Esophagus muscularis mucosa (tissue), 4 donors: ENCODE measurements at regions not wholly inside any gene's neighbourhood (a gene's known extent, or its start where the extent isn't known, plus 50 kb on each side); places are given as distances from the start of the nearest gene placed in this dataset.

Source experiments
- DNase-seq: peaks from one replicate; pipeline ENCODE4 v3.0.0-alpha.2; 2017; ENCODE audit errors: extremely low spot score
- H3K27ac ChIP-seq, 4 donors: fragments of 200-600 bp; sonication (generic); replicated peaks in 1 of 4; 1 replicate in 3 of 4; 2 replicates in 1 of 4; pipeline ENCODE4 v1.5.1; 2016 to 2019; ENCODE audit warnings: mild to moderate bottlenecking in 1 of 4
- H3K27me3 ChIP-seq, 4 donors: fragments of 200-600 bp; sonication (generic); one replicate each; pipeline versions ENCODE4 v1.5.1 to v1.6.0; 2016 to 2019
- H3K36me3 ChIP-seq, 4 donors: fragments of 200-600 bp; sonication (generic); one replicate each; pipeline ENCODE4 v1.5.1; 2016 to 2019
- H3K4me1 ChIP-seq, 4 donors: fragments of 200-600 bp; sonication (generic); one replicate each; pipeline ENCODE4 v1.5.1; 2016 to 2019
- H3K4me3 ChIP-seq, 4 donors: fragments of 200-600 bp; sonication (generic); 1 replicate in 2 of 4; 2 replicates in 2 of 4; pipeline ENCODE4 v1.5.1; 2016 to 2019; ENCODE audit warnings: mild to moderate bottlenecking in 4 of 4, moderate library complexity in 1 of 4
- H3K9me3 ChIP-seq, 4 donors: fragments of 200-600 bp; sonication (generic); 1 replicate in 3 of 4; 2 replicates in 1 of 4; pipeline ENCODE4 v1.5.1; 2016 to 2019
- EP300 ChIP-seq: sonication (generic); formaldehyde crosslinking; IDR thresholded peaks from one replicate; pipeline ENCODE4 v1.6.1; 2017; ENCODE audit warnings: antibody characterized with exemption
- POLR2A ChIP-seq: fragments of 450-650 bp; IDR thresholded peaks from one replicate; pipeline ENCODE4 v1.6.1; 2017; ENCODE audit warnings: antibody characterized with exemption, moderate library complexity, mild to moderate bottlenecking, low read depth
- POLR2AphosphoS5 ChIP-seq, 2 donors: sonication (generic); formaldehyde crosslinking; IDR thresholded peaks; one replicate each; pipeline ENCODE4 v1.6.1; 2017; ENCODE audit warnings: antibody characterized with exemption in 2 of 2
- WGBS: methylation state at CpG from one replicate; pipeline ENCODE4 v1.1.5; 2018; 5-methylcytosine and 5-hydroxymethylcytosine counted together
- intact Hi-C: fragments of 100-400 bp; cut with DNase I; formaldehyde crosslinking; loops from one replicate; pipeline ENCODE4 v1.15.1; 2023
- TF ChIP-seq, protein P1 (sequence below), 3 experiments: fragments of 200-600 bp in 2 of 3; fragments of 450-650 bp in 1 of 3; sonication (generic) in 2 of 3; IDR thresholded peaks; one replicate each; pipeline ENCODE4 v1.5.1; 2017 to 2019; ENCODE audit warnings: antibody characterized with exemption in 3 of 3, mild to moderate bottlenecking in 2 of 3, moderate library complexity in 1 of 3

DNA sequence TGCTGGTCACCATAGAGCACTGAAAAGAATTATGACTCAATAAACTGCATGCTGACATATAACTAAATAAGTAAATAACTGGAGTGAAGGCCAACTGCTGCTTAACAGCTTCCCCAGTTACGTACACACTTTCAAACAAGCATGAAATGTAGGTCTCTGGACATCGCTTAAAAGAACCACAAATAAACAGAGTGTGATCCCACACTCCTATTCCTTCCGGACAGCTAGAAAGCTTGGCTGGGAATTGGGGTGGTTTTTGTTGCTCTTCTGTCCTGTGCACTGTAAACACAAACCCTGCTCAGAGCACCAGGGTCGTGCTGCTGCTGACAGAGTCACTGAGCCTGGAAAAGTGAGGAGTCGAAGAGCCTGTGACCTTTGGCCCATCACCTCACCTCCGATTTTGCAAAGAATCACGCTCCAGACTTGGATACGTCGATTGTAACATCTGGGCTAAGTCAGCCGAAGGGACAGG is 162.7 kb upstream of the NT5C1B start:
- Histone ChIP-seq H3K4me3 (no peak overlapping the region), H3K27ac (peak overlapping the region in 2 of 4 donors; percentile 4 to 12), H3K27me3 (no peaks in the 10 kb centered on the region), H3K36me3 (no peaks in the 10 kb centered on the region), H3K9me3 (no peaks in the 10 kb centered on the region), H3K4me1 (peaks cover 0 to 32% (median 24%) of the 10 kb centered on the region in 4 donors)
- TF ChIP-seq, protein P1, sequence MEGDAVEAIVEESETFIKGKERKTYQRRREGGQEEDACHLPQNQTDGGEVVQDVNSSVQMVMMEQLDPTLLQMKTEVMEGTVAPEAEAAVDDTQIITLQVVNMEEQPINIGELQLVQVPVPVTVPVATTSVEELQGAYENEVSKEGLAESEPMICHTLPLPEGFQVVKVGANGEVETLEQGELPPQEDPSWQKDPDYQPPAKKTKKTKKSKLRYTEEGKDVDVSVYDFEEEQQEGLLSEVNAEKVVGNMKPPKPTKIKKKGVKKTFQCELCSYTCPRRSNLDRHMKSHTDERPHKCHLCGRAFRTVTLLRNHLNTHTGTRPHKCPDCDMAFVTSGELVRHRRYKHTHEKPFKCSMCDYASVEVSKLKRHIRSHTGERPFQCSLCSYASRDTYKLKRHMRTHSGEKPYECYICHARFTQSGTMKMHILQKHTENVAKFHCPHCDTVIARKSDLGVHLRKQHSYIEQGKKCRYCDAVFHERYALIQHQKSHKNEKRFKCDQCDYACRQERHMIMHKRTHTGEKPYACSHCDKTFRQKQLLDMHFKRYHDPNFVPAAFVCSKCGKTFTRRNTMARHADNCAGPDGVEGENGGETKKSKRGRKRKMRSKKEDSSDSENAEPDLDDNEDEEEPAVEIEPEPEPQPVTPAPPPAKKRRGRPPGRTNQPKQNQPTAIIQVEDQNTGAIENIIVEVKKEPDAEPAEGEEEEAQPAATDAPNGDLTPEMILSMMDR (IDR thresholded peaks at IDR 0.05) = no peak
- peak in 1 of 2 donors; percentile 17 for TF ChIP-seq POLR2AphosphoS5 (IDR thresholded peaks at IDR 0.05)
- intact Hi-C loops = loop anchor here (5.0 kb wide), 1 partner anchor 1110 kb away; no protein-coding TSS in a partner anchor
- DNase-seq = no peak
- WGBS = 41% methylated on average over 9 of the region's 10 CpGs

DNA sequence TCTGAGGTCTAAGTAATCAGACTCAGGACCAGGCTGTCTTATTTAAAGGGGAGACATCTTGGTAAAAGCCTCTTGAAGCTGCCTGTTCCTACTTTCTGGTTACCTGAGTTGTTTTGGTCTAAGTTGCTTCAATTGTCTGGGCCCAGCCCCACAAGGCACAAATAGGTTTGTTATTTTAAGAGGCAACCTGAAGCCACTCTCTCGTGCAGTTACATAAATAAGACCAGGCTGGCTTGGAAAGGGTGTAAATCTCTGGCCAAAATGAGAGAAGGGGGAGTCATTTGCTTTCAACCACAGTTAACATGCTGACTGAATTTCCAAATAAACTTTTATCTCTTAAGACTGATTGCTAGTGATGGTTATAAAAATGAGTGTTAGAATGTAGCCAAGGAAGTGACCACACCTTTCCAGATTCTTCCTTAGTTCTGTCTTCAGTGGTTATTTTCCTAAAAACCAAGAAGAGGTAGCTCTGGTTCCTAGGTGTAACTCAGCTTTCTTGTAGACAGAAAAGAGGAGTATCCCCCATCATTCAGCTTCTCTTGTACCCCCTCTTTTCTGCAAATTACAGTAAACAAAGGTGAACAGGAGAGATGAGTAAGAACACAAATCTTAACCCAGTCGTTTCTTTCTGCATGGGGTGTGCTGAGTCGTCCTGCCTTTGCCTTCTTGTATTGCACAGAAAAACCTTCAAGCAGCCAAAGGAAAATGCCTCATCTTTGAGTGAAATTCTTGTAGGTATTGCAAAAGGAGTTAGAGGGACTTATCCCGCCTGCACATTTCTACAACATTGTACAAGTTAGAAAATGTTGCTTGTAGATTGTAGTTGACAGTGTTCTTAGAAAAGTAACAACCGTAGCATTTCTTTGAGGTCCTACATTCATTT is 161.5 kb upstream of the NT5C1B start:
- DNase-seq = no peak
- 48% methylated on average over 5 of the region's 5 CpGs for WGBS
- peak overlapping the region; percentile 31 to 64 (median 56) for H3K27ac ChIP-seq
- H3K9me3 ChIP-seq = no peaks in the 10 kb centered on the region
- no peaks in the 10 kb centered on the region for H3K36me3 ChIP-seq
- TF ChIP-seq EP300 (no peak), POLR2A (no peak), POLR2AphosphoS5 (IDR thresholded peaks at IDR 0.05) (no peak)
- TF ChIP-seq, protein P1 (IDR thresholded peaks at IDR 0.05) = no peak
- intact Hi-C loops = loop anchor here (2.0 to 5.0 kb wide), 2 partner anchors 612 to 1111 kb away; no protein-coding TSS in a partner anchor
- H3K4me1 ChIP-seq = peaks cover 0 to 40% (median 27%) of the 10 kb centered on the region in 4 donors
- H3K4me3 ChIP-seq = no peak overlapping the region
- no peaks in the 10 kb centered on the region for H3K27me3 ChIP-seq

DNA sequence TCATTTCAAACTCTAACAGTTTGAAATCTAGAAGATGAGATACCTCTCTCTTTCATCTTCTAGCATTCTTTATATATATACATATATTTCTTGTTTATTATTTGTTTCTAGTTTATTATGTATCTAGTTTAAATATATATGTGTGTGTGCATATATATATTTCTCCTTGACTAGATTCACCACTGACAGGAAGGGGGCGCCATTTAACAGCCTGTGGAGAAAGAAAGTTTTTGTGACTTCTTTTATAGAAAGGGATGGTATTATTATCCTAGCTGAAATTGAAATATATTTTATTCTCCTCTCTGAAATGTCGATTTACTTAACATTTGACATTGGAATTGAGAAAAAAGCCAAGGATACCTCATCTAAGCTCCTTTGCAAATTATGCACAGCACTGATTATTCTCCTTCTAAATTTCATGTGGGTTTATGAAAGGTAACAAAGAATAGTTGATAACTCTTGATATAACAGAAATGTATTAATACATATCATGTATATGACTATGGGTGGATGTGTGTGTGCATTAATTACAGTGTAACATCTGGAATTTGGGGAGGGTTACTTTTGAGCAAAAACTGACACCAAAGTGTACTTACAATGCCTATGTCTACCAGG is 160.7 kb upstream of the NT5C1B start:
- no peaks in the 10 kb centered on the region for H3K27me3 ChIP-seq
- TF ChIP-seq, protein P1 (IDR thresholded peaks at IDR 0.05) = peak; percentile 78 to 86 (median 81)
- no peak for TF ChIP-seq EP300
- peak overlapping the region in 2 of 4 donors; percentile 54 to 64 for H3K27ac ChIP-seq
- intact Hi-C loops = loop anchor here (2.0 to 10.0 kb wide), 4 partner anchors 225 to 1112 kb away; no protein-coding TSS in a partner anchor
- no peak for DNase-seq
- H3K36me3 ChIP-seq = no peaks in the 10 kb centered on the region
- peaks cover 0 to 48% (median 30%) of the 10 kb centered on the region in 4 donors for H3K4me1 ChIP-seq
- no peak overlapping the region for H3K4me3 ChIP-seq
- H3K9me3 ChIP-seq = no peaks in the 10 kb centered on the region
- 2% methylated on average over 2 of the region's 2 CpGs for WGBS

DNA sequence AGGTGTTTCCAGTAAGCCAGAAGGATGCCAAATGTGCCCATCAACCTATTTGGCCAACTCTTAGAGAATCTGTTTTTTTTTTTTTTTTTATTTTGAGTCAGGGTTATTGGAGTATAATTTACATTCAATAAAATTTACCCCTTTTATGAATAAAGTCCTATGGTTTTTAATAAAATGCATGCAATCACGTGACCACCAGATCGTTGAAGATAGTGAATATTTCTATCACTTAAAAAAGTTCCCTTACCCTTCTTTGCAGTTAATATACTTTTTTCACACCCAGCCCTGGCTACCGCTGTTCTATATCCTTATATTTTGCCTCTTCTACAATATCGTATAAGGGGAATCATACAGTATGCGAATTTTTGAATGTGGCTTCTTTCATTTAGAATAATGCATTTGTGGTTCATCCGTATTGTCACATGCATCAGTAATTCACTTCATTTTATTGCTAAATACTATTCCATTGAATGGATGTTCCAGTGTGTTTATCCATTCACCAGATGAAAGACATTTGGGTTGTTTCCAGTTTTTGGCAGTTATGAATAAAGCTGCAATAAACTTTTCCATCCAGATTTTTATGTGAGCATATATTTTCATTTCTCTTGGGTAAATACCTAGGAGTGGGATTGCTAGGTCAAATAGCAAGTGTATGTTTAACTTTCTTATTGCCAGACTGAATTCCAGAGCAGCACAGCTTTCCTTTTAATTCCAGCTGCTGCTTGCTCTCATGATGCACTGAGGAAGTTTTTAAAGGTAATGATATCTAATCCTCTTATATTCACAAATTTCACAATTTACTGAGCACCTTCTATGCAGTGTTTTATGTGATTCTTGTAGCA is 156.3 kb upstream of the NT5C1B start:
- no peak overlapping the region for H3K27ac ChIP-seq
- TF ChIP-seq POLR2A = no peak
- H3K4me1 ChIP-seq = peaks cover 8 to 67% (median 46%) of the 10 kb centered on the region in 4 donors
- H3K9me3 ChIP-seq = no peaks in the 10 kb centered on the region
- H3K4me3 ChIP-seq = no peak overlapping the region
- intact Hi-C loops = loop anchor here (10.0 kb wide), 2 partner anchors 229 to 311 kb away; no protein-coding TSS in a partner anchor
- WGBS = 89% methylated on average over 6 of the region's 6 CpGs
- no peak for DNase-seq
- no peaks in the 10 kb centered on the region for H3K27me3 ChIP-seq
- no peaks in the 10 kb centered on the region for H3K36me3 ChIP-seq
